22Rv1 (cell line): ENCODE measurements at regions not wholly inside any gene's neighbourhood (a gene's known extent, or its start where the extent isn't known, plus 50 kb on each side); places are given as distances from the start of the nearest gene placed in this dataset.

Source experiments
- CTCF ChIP-seq: fragments of 450-650 bp; IDR thresholded peaks from 2 replicates; pipeline ENCODE4 v1.5.1; 2017; ENCODE audit warnings: mild to moderate bottlenecking
- ZFX ChIP-seq: fragments of 450-650 bp; IDR thresholded peaks from 2 replicates; pipeline ENCODE4 v1.6.1; 2017; ENCODE audit warnings: antibody characterized with exemption, borderline replicate concordance

GRCh38 chr13:103835052-103835451 lies 768.8 kb upstream of the SLC10A2 start:
- TF ChIP-seq CTCF (no peak), ZFX (no peak)
